GM03348 (cell line): ENCODE measurements at regions not wholly inside any gene's neighbourhood (a gene's known extent, or its start where the extent isn't known, plus 50 kb on each side); places are given as distances from the start of the nearest gene placed in this dataset.

Experiments used
- DNase-seq: peaks from one replicate; pipeline ENCODE4 v3.0.0; 2012; ENCODE audit warnings: low spot score

DNA sequence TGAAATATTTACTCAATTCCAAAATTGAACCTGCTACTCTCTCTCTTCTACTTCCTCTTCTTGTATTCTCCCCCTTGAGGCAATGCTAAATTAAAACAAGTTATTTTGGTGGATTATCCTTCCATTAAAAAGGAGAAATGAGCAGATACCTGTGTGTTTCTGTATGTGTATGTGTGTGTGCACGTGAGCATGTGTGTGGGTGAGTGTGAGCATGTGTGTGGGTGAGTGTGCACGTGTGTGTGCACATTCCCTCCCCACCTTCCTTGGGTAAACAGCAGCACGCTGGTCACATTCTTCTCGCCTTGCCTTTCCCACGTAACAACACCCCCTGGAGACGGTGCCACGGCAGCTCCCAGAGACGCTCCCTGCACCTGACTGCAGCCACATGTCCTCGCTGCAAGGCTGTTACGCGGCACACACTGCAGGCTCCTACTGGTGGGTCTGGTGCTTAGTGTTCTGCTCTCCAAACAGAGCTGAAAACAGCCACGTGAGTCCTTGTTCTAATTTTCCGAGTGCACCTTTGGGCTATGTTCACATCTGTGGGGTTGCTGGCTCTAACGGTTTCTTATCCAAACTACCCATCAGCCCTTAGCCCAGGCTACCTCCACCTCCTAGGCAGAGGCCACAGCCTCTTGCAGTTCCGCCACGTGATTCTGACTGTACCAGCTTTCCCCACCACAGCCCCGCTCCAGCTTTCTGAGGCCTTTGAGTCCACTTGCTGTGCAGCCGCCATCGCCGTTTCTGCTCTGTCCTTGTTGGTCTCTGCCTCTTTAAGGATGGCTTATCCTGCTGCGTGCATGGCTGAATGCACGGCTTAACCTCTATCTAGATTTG, 123.4 kb downstream of the CTTN start:
- DNase-seq, result no peak

DNA sequence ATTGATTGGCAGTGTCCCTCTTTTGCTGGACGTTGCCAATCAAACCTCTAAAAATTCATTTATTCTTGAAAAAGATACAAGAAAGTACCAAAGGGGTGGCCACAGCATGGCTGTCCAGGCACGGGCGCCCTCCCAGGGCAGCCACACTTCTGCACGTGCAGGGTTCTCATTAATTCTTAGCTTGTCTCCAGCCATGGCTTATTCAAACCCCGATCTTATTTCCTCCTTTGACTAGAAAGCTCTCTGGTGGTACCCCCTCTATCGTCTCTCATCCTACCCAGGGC, 123.9 kb downstream of the CTTN start:
- DNase-seq, result no peak

DNA sequence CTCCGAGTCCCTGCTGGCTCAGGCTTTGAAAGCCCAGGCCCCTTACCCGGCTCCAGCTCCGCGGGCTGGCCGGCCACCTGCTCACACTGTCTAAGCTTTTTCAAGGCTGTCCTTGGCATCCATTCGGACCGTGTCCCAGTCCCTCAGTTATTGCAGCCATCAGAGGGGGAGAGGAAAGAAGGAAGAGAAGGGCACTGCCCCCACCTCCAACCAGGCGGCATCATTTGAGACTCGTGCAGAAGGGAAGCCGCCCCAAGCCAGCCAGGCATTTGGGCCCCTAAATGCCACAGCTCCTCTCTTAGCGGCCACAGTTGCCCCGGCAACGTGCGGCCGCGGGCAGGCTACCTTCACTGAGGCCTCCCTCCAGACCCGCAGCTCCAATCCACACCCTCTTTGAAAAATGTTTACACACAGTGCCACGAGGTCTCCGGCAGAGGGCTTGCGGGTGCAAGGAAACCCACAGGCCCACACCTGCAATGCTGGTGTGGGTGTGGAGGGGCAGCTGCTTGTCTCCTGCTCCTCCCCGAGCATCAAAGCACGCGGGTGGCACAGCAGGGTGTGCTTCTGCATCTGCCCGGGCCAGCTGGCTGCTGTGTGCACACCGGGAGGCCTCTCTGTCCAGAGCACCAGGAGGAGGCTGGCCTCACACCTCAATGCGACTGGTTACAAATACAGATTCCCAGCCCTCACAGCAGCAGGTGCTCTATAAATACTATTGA, 124.4 kb downstream of the CTTN start:
- DNase-seq, result no peak

DNA sequence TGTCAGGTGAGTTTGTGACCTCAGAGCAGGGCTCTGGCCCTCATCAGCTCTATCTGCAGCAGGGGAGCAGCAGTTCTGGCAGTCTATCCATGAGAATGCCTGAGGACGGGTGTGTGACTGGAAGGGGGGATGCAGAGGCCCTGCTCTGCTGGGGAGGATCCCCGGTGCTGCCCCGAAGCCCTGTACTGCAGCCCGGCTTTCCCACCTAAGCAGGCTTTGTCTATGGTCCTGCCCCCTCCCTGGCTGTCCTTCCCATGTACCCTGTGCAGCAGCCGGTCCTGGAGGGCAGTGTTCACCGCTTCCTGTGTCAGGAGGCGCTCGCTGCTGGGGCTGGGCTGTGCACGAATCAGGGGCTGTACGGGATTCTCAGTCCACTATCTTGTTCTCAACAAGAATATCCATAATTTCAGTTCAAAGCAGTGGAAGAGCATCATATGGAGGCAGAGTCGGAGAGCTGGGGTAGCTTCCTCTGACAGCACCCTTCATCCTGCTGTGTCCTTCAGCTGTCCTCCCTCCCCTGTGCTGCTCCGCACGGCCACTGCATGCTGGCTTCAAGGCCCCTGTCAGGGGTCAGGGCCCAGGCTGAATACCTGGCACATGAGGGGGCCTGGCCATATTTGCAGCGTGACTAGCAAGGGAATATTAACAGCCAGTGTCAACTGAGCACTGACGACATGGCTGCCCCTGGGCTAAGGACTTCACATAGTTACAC, 125.2 kb downstream of the CTTN start:
- DNase-seq, result no peak

DNA sequence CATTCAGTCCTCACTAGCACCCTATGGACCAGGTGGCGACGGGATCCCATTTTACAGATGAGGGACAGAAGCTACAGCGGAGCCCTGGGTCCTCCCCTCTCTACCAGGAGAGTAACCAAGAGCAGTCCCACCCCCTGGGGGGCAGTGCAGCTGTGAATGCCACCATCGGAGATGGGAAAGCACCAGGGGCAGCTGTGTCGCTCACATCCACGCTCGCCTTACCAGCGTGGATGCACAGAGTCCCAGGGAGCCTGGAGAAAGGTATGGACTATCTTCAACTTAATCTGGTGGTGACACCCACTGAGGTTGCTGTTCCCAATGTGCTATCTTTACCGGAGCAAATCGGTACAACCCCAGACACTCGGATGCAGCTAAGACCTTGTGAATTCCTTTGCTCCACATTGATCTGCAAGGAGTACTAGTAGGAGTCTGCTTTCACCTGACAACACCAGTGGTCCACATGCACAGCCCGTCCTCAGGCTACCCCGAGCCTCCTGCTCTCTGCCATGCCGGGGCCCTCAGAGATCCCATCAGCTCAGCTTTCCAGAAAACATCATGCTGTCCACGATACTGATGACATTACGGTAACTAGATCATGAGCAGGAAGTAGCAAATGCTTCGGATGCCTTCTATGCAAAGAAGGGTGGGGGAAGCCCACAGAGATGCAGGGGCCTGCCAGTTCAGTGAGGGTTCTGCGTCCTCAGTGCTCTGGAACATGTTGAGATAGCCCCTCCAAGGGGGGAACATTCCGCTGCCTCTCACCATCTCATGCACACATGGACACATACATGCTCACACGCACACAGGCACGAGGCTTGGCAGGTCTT, 126.0 kb downstream of the CTTN start:
- DNase-seq, result no peak

DNA sequence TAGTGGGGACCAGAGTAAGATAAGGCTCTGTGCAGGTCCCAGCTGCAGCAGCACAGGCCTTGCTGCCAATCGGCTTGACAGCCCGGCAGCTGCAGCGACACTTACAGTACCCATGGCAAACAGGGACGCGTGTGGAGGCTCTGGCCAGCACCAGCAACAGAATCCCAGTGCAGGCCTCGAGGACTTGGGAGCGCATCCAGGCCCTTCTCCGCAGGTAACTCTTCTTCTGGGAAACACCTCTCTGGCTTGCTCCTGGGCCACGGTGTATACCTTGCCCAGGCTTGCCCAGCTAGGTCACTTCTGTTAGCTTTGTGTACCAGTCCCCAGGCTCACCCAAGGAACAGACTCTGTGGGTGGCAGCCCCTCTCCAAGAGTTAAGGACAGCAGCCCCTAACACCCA, 126.7 kb downstream of the CTTN start:
- DNase-seq, result no peak

DNA sequence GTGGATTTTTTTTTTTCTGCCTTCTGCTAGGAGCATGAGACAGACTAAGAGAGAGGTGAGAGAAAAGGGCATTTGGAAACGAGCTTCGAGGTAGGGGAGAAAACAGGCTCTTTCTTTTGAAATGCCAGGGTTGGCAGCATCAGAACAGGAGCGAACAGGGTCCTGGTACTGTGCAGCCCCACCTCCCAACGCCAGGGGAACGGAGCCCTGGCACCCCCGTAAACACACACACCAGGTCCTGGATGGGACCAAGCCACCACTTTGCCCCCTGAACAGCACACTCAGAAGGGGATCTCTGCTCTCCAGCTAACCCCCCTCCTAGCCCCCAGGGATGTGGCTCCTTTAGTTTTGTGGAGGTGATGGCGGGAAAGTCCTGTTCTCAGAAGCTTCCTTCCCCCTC, 127.1 kb downstream of the CTTN start:
- DNase-seq, result no peak

DNA sequence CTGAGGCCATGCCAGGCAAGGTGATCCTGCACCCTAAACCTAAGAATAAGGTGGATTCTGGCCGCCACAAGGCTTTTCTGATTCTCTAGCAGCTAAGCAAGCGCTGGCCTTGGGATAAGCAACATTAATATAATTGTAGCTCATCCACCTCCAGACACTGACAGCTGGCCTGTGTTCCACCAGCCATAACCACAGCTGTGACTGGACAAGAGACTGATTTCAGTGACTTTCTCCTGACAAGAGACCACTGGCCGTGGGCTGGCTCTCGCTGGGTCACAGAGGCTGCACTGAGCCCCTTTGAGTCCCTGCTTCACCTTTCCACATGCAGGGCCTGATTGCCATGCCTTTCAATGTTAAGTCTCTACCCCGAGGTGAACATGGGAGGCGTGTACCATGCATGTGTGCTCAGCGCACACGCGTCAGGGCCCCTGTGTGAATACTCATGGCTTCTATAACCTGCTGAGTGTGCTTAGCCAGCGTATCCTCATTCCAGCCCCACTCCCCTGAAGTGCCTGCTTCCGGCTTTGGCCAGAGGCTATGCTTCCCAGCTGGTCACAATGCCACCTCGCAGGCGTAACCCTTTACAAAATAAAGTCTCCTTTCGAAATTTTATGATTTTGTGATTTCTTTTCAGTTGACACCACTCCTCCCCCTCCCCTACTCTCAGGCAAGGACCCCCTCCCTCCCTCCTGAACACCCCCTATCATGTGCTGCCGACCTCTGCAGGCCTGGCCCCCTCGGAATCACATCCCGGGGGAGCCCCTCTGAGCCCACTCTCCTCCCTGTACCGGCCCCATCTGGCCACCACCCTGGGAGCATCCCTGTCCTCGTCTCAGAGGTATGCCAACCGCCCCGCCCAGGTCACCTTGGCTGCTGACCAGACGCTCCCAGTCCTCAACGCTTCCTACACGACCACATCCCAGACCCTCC, 128.1 kb downstream of the CTTN start:
- DNase-seq, result no peak

DNA sequence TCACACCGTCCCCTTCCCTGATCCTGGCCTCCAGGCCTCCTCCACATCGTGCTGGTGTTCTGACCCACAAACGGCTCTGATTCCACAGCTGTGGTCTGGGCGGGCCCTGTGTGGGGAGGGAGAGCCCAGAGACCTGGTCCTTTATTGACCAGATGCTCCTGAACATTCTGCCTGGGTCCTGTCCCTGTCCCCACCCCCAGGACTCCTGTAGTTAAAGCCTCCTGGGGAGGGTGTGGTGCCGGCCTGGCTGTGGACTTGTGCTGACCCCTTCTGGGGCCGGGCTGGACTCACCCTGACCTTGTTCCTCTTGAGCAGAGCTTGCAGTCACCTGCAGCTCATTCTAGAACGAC, 128.7 kb downstream of the CTTN start:
- no peak for DNase-seq

DNA sequence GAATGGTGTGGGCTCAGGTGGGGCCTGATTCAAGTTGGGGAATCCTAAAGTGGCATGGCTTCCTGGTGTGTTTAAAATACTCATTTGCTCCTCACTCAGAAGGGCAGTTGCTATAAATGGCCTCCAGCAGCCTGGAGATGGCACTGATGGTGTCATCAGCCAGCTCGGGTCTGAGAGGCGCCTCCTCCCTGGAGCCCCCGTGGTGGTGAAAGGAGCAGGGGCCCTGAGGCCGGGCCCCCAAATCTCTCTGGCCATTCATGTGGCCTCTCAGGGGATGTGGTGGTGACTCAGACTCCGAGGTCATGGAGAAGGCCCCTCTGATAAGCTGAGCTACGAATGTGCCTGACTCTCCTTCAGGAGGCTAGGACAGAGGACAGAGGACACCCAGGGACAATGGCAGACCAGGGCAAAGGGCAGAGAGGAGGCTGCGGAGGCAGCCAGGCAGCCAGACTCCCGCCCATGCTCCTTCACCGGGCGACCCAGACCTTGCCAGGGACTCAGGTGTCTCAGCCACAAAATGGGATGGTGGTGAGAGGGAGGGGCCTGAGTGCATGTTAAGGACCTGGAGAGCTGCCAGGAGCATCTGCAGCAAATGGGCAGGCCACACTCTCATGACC, 129.2 kb downstream of the CTTN start:
- DNase-seq, result no peak

DNA sequence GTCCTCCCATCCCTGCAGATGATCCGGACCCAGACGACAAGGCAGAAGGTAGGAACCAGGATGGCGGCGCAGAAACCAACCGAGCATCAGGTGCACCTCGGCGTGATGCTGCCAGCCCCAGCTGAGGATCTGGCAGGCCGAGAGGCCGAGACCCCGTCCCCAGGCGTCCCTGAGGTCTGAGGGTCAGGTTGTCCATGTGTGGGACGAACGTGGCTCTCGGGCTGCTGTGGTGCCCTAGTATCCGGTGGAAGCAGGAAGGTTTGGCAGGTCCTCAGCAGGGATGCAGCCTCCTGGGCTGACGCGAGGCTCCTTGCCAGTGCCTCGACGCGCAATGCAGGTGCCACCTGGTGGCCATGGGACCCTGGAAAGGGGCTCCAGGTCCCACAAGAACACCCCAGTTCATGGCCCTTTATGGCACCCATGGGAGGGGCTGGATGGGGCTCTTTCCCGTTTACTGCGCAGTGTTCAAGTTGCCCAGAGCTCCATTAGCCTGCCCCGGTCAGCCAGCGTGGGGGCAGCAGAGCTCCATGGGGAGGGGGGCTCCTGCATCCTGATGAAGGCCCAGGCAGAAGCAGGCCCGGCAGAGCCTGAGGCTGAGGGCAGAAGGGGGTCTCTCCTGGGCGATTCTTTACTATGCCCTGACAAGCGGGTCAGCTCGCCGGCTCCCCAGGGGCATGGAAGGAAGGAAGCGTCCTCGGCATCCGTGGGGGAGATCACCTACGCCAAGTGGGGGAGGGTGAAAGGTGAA, 129.9 kb downstream of the CTTN start:
- DNase-seq, result no peak

DNA sequence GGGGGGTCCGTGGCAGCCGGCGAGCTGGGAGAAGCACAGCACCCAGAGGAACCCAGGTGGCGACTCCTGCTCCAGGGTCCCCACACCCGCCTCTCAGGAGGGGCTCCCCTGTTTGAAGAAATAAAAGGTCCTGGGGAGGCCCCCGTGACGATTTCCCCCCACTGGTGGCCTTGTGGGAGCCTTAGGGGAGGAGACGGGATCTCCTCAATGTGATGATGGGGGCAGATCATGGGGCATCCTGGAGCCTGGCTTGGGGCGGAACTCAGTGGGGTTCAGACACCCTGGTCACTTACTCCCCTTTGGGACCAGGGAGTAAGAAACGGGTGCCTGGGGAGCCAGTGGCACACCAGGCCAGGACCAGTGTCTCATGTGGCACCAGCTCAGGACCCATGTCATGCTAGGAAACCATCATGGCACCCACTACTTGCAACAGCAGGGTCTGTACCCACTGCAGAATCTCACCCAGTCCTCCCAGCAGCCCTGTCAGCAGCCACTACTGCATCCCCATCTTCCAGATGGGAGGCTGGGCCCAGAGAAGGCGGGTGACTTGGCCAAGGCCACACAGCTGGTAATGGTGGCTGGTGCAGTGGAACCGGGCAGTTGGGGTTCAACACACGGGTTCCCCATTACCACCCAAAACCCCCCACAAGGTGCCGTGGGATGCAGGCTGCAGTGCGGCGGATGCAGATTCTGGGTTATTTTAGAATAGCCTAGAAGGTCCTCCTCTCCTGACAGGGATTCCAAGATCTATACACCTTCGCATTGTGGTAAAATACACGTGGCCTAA, 130.7 kb downstream of the CTTN start:
- DNase-seq, result no peak

DNA sequence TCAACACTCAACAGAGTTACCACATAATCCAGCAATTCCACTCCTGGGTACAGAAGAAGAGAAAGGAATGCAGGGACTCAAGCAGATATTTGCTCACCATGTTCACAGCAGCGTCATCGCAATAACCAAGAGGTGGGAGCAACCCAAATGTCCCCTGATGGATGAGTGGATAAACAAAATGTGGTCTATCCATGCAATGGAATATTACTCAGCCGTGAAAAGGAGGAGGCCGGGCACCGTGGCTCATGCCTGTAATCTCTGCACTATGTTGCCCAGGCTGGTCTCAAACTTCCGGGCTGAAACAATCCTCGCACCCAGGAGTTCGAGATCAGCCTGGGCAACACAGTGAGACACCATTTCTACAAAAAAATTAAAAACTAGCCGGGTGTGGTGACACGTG, 131.7 kb downstream of the CTTN start:
- DNase-seq, result no peak

DNA sequence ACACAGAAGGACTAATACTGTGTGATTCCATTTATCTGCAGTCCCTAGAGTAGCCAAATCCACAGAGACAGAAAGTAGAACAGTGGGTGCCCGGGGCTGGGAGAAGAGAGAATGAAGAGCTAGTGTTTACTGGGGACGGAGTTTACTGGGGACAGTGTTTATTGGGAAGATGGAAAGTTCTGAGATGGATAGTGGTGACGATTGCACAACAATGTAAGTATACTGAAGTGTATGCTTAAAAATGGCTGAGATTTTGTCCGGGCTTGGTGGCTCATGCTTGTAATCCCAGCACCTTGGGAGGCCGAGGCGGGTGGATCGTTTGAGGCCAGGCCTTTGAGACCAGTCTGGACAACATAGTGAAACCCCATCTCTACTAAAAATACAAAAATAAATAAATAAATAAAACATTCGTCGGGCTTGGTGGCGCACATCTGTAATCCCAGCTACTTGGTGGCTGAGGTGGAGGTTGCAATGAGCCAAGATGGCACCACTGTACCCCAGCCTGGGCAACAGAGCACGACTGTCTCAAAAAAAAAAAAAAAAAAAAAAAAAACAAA, 132.4 kb downstream of the CTTN start:
- no peak for DNase-seq

DNA sequence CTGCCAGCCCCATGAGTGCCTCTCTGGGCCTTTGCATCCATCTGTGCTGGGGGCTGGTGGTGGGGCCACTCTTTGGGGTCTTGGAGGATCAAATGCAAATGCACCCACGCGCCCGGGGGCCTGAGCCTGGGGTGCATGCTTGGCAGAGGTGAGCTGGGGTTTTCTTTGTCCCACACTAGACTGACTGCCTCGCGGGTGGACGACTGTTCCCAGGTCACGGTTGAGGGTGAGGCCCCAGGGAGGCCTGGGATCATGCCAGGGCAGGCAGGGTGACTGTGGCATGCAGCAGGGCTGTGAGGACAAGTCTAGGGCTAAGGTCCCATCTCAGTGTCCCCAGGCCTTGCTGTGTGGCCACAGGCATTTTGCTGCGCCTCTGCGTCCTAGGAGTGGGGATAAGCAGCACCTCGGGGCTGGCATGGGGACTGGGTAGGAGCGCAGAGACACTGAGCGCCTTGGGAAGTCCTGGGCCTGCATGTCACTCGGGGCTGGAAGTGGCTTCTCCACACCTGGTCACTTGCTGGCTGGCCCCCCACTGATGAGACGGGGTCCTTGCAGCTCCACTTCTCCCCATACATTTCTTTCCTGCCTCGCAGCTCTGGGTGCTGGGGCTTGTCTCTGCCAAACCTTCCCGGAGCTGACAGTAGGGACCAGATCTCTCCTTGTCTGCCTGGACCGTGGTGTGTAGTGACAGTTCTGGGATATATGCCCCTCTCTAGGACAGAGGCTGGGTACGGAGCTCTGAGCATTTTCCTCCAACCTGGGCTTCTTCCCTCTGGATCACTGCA, 133.1 kb downstream of the CTTN start:
- DNase-seq, result no peak

DNA sequence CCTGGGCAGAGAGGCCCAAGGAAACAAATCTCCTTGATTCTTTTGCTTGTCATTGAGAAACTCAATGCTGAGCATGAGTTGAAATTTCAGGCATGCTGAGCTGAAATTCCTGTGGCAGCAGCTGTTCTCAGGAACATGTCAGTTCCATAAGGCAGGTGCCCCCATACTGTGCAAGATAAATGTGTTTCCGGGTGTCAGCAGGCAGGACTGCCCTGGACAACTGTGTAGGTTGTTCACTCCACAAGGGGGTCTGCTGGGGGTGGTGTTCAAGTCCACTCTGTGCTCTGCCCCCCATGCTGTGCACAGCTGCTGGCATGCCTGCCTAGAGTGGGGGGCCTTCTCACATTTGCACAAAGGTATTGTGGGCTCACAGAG, 133.7 kb downstream of the CTTN start:
- DNase-seq, result no peak

DNA sequence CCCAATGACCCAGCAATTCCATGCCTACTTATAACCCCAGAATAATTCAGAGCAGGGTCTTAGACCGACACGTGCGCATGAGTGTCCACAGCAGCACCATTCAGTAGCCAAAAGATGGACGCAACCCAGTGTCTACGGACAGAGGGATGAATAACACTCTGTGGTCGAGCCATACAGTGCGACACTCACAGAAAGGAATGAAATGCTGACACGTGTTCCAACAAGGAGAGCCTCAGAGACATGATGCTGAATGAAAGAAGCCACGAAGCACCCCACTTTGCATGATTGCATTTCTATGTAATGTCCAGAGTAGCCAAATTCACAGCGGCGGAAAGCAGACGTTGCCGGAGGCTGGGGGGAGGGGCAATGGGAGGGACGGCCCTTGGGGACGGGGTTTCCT, 134.4 kb downstream of the CTTN start:
- DNase-seq, result no peak
